ENCODE measurements at regions not wholly inside any gene's neighbourhood (a gene's known extent, or its start where the extent isn't known, plus 50 kb on each side); places are given as distances from the start of the nearest gene placed in this dataset.

GRCh38 chr16:86086471-86086870, 187.5 kb downstream of the IRF8 start:
- Histone ChIP-seq H3K4me3 (ENCODE audit: control insufficient read depth in 2 of 3, extremely low read depth in 1 of 3, insufficient read depth in 2 of 3, low read depth in 1 of 3, low read length in 3 of 3) (no peak overlapping the region), H3K4me2 (ENCODE audit: control insufficient read depth, extremely low read depth, insufficient read depth, low read depth, low read length) (no peak overlapping the region), H3K79me2 (ENCODE audit: control insufficient read depth, insufficient read depth, low read length) (no peaks in the 10 kb centered on the region), H3K9ac (ENCODE audit: control insufficient read depth, extremely low read depth, insufficient read depth, low read length) (no peak overlapping the region), H3K27ac (ENCODE audit: control insufficient read depth, insufficient read depth, low read length) (no peak overlapping the region), H3K9me1 (ENCODE audit: control insufficient read depth, extremely low read depth, insufficient read depth, low read length) (no peaks in the 10 kb centered on the region), H2AFZ (ENCODE audit: control insufficient read depth, low read length) (no peak overlapping the region), H3K27me3 (ENCODE audit: control insufficient read depth, extremely low read depth, insufficient read depth, low read length) (no peaks in the 10 kb centered on the region), H3K4me1 (ENCODE audit: control insufficient read depth, extremely low read depth, insufficient read depth, low read length) (no peaks in the 10 kb centered on the region), H3K36me3 (ENCODE audit: control insufficient read depth in 2 of 2, extremely low read depth in 1 of 2, insufficient read depth in 2 of 2, low read length in 2 of 2) (no peaks in the 10 kb centered on the region), H3K9me3 (ENCODE audit: control insufficient read depth, low read depth, low read length) (no peaks in the 10 kb centered on the region), H4K20me1 (ENCODE audit: control insufficient read depth, extremely low read depth, insufficient read depth, low read length) (no peaks in the 10 kb centered on the region)
- TF ChIP-seq EZH2 (IDR thresholded peaks at IDR 0.05; ENCODE audit: low read length) (no peak), CTCF (optimal IDR thresholded peaks at IDR 0.05 in 1 of 3, IDR thresholded peaks at IDR 0.05 in 1 of 3, conservative IDR thresholded peaks at IDR 0.05 in 1 of 3; ENCODE audit: extremely low read depth in 1 of 3, insufficient read depth in 2 of 3, low read length in 3 of 3) (no peak)
- DNase-seq (ENCODE audit: low read depth, low spot score): no peak
- dilution Hi-C loops (cut with MboI; ENCODE audit: extremely low pct_ligation_motif_present, low sequenced_read_pairs): no loop called here
- FAIRE-seq: no peak

- no peaks in the 10 kb centered on the region for H3K4me1 ChIP-seq (ENCODE audit: control insufficient read depth, extremely low read depth, insufficient read depth, low read length)
- no peak overlapping the region for H3K9ac ChIP-seq (ENCODE audit: control insufficient read depth, extremely low read depth, insufficient read depth, low read length)
- FAIRE-seq (no peak), DNase-seq (ENCODE audit: low read depth, low spot score) (no peak)
- H3K27me3 ChIP-seq (ENCODE audit: control insufficient read depth, extremely low read depth, insufficient read depth, low read length): no peaks in the 10 kb centered on the region
- H4K20me1 ChIP-seq (ENCODE audit: control insufficient read depth, extremely low read depth, insufficient read depth, low read length): no peaks in the 10 kb centered on the region
- no peak overlapping the region for H3K27ac ChIP-seq (ENCODE audit: control insufficient read depth, insufficient read depth, low read length)
- H2AFZ ChIP-seq (ENCODE audit: control insufficient read depth, low read length): no peak overlapping the region
- dilution Hi-C loops (cut with MboI; ENCODE audit: extremely low pct_ligation_motif_present, low sequenced_read_pairs): no loop called here
- H3K4me3 ChIP-seq (ENCODE audit: control insufficient read depth in 2 of 3, extremely low read depth in 1 of 3, insufficient read depth in 2 of 3, low read depth in 1 of 3, low read length in 3 of 3): no peak overlapping the region
- H3K9me3 ChIP-seq (ENCODE audit: control insufficient read depth, low read depth, low read length): no peaks in the 10 kb centered on the region
- H3K36me3 ChIP-seq (ENCODE audit: control insufficient read depth in 2 of 2, extremely low read depth in 1 of 2, insufficient read depth in 2 of 2, low read length in 2 of 2): no peaks in the 10 kb centered on the region
- H3K4me2 ChIP-seq (ENCODE audit: control insufficient read depth, extremely low read depth, insufficient read depth, low read depth, low read length): no peak overlapping the region
- TF ChIP-seq CTCF (optimal IDR thresholded peaks at IDR 0.05 in 1 of 3, IDR thresholded peaks at IDR 0.05 in 1 of 3, conservative IDR thresholded peaks at IDR 0.05 in 1 of 3; ENCODE audit: extremely low read depth in 1 of 3, insufficient read depth in 2 of 3, low read length in 3 of 3): no peak
- no peak for TF ChIP-seq EZH2 (IDR thresholded peaks at IDR 0.05; ENCODE audit: low read length)
- H3K9me1 ChIP-seq (ENCODE audit: control insufficient read depth, extremely low read depth, insufficient read depth, low read length): no peaks in the 10 kb centered on the region
- no peaks in the 10 kb centered on the region for H3K79me2 ChIP-seq (ENCODE audit: control insufficient read depth, insufficient read depth, low read length)
These were observed 188.3 kb downstream of the IRF8 start for GRCh38 chr16:86087011-86087895.

Data from keratinocyte (primary cell).